Activated naive CD8-positive, alpha-beta T cell treated with anti-CD3 and anti-CD28 coated beads, Interleukin-2, amount 10 ng/mL, durations not matched to agents 7 days and 5 days (primary cell): ENCODE measurements at regions not wholly inside any gene's neighbourhood (a gene's known extent, or its start where the extent isn't known, plus 50 kb on each side); places are given as distances from the start of the nearest gene placed in this dataset.
"Not testable (repeated sequence)": the region's sequence is repeated elsewhere in the genome, so short reads cannot be mapped to it uniquely, and the experiment has no call there.

ENCODE experiments used
- ATAC-seq: fragments of 150-1000 bp; cut with Tn5 transposase; one replicate; pipeline ENCODE4 v1.10.0; 2021; ENCODE audit warnings: low read depth, moderate library complexity
- POLR2A ChIA-PET: fragments of 350-600 bp; sonication (Branson Sonifier 250); formaldehyde crosslinking; loops from one replicate; lab custom pipeline; 2021; ENCODE audit warnings: antibody characterized with exemption; lab: Charles Lee
- DNase-seq: peaks from one replicate; pipeline ENCODE4 v3.0.0; 2021
- H3K27ac Mint-ChIP-seq: one replicate; pipeline ENCODE4 v1.8.0; 2022; ENCODE audit warnings: mild to moderate bottlenecking, mixed read lengths
- H3K27me3 Mint-ChIP-seq: one replicate; pipeline ENCODE4 v1.8.0; 2022; ENCODE audit warnings: mild to moderate bottlenecking, moderate library complexity, mixed read lengths
- H3K36me3 Mint-ChIP-seq: one replicate; pipeline ENCODE4 v1.8.0; 2021; ENCODE audit warnings: mild to moderate bottlenecking, mixed read lengths
- H3K4me1 Mint-ChIP-seq: one replicate; pipeline ENCODE4 v1.8.0; 2021; ENCODE audit warnings: mixed read lengths
- H3K4me3 Mint-ChIP-seq: one replicate; pipeline ENCODE4 v1.8.0; 2022; ENCODE audit warnings: mild to moderate bottlenecking, moderate library complexity, mixed read lengths
- H3K9me3 Mint-ChIP-seq: one replicate; pipeline ENCODE4 v1.8.0; 2021; ENCODE audit warnings: mixed read lengths

- Mint-ChIP-seq H3K36me3 (no peaks in the 10 kb centered on the region), H3K27ac (no peak overlapping the region)
These were observed 467.3 kb downstream of the IRS2 start for GRCh38 chr13:109318945-109319590.

GRCh38 chr13:109315481-109315880 lies 470.9 kb downstream of the IRS2 start:
- POLR2A ChIA-PET = no interaction called here
- H3K4me3 Mint-ChIP-seq = no peak overlapping the region
- no peak overlapping the region for H3K27ac Mint-ChIP-seq
- ATAC-seq = no peak
- no peak for DNase-seq
- H3K27me3 Mint-ChIP-seq = peaks cover 2% of the 10 kb centered on the region
- peaks cover 3% of the 10 kb centered on the region for H3K9me3 Mint-ChIP-seq
- no peaks in the 10 kb centered on the region for H3K4me1 Mint-ChIP-seq
- H3K36me3 Mint-ChIP-seq = no peaks in the 10 kb centered on the region

More at GRCh38 chr13:109318945-109319590, 467.3 kb downstream of the IRS2 start:
- Mint-ChIP-seq H3K4me1 (no peaks in the 10 kb centered on the region), H3K4me3 (no peak overlapping the region), H3K27me3 (peaks cover 2% of the 10 kb centered on the region), H3K9me3 (peaks cover 3% of the 10 kb centered on the region)
- POLR2A ChIA-PET = no interaction called here
- ATAC-seq = no peak
- no peak for DNase-seq

GRCh38 chr13:109314101-109314500 lies 472.3 kb downstream of the IRS2 start:
- Mint-ChIP-seq H3K27ac (no peak overlapping the region), H3K4me3 (no peak overlapping the region), H3K9me3 (peaks cover 3% of the 10 kb centered on the region), H3K27me3 (no peaks in the 10 kb centered on the region), H3K4me1 (no peaks in the 10 kb centered on the region), H3K36me3 (no peaks in the 10 kb centered on the region)
- no peak for DNase-seq
- ATAC-seq = no peak
- POLR2A ChIA-PET = no interaction called here

GRCh38 chr13:109312399-109312798 lies 474.0 kb downstream of the IRS2 start:
- H3K4me1 Mint-ChIP-seq = no peaks in the 10 kb centered on the region
- H3K27me3 Mint-ChIP-seq = no peaks in the 10 kb centered on the region
- no peak overlapping the region for H3K4me3 Mint-ChIP-seq
- H3K27ac Mint-ChIP-seq = no peak overlapping the region
- H3K9me3 Mint-ChIP-seq = no peaks in the 10 kb centered on the region
- ATAC-seq (no peak), DNase-seq (no peak)
- H3K36me3 Mint-ChIP-seq = no peaks in the 10 kb centered on the region
- POLR2A ChIA-PET = no interaction called here

- H3K4me1 Mint-ChIP-seq, DNase-seq, H3K27me3 Mint-ChIP-seq, POLR2A ChIA-PET, ATAC-seq, H3K4me3 Mint-ChIP-seq, H3K36me3 Mint-ChIP-seq, H3K9me3 Mint-ChIP-seq, H3K27ac Mint-ChIP-seq: not testable (repeated sequence)
These were observed 474.9 kb downstream of the IRS2 start for GRCh38 chr13:109311431-109311976.

- Mint-ChIP-seq H3K4me1 (no peaks in the 10 kb centered on the region), H3K4me3 (no peak overlapping the region), H3K9me3 (no peaks in the 10 kb centered on the region), H3K27ac (no peak overlapping the region), H3K36me3 (no peaks in the 10 kb centered on the region), H3K27me3 (no peaks in the 10 kb centered on the region)
- ATAC-seq = no peak
- POLR2A ChIA-PET = no interaction called here
- no peak for DNase-seq
These were observed 476.6 kb downstream of the IRS2 start for GRCh38 chr13:109309625-109310363.

- H3K4me3 Mint-ChIP-seq = no peak overlapping the region
- ATAC-seq = no peak
- H3K27me3 Mint-ChIP-seq = peaks cover 2% of the 10 kb centered on the region
- no peak overlapping the region for H3K27ac Mint-ChIP-seq
- H3K4me1 Mint-ChIP-seq = no peaks in the 10 kb centered on the region
- POLR2A ChIA-PET = no interaction called here
- no peak for DNase-seq
- no peaks in the 10 kb centered on the region for H3K9me3 Mint-ChIP-seq
- no peaks in the 10 kb centered on the region for H3K36me3 Mint-ChIP-seq
These were observed 479.4 kb downstream of the IRS2 start for GRCh38 chr13:109307027-109307426.

GRCh38 chr13:109301726-109302125 lies 484.7 kb downstream of the IRS2 start:
- Mint-ChIP-seq H3K36me3 (no peaks in the 10 kb centered on the region), H3K4me1 (no peaks in the 10 kb centered on the region), H3K9me3 (no peaks in the 10 kb centered on the region), H3K27ac (no peak overlapping the region), H3K4me3 (no peak overlapping the region), H3K27me3 (peaks cover 6% of the 10 kb centered on the region)
- ATAC-seq (no peak), DNase-seq (no peak)
- POLR2A ChIA-PET = no interaction called here

- no peaks in the 10 kb centered on the region for H3K36me3 Mint-ChIP-seq
- H3K4me1 Mint-ChIP-seq = no peaks in the 10 kb centered on the region
- DNase-seq = no peak
- ATAC-seq = no peak
- H3K27ac Mint-ChIP-seq = no peak overlapping the region
- peaks cover 6% of the 10 kb centered on the region for H3K27me3 Mint-ChIP-seq
- H3K9me3 Mint-ChIP-seq = no peaks in the 10 kb centered on the region
- POLR2A ChIA-PET = no interaction called here
- no peak overlapping the region for H3K4me3 Mint-ChIP-seq
These were observed 485.1 kb downstream of the IRS2 start for GRCh38 chr13:109301276-109301675.

GRCh38 chr13:109297628-109298027 lies 488.8 kb downstream of the IRS2 start:
- no peak overlapping the region for H3K4me3 Mint-ChIP-seq
- ATAC-seq (no peak), DNase-seq (no peak)
- H3K27ac Mint-ChIP-seq = no peak overlapping the region
- peaks cover 2% of the 10 kb centered on the region for H3K9me3 Mint-ChIP-seq
- no peaks in the 10 kb centered on the region for H3K36me3 Mint-ChIP-seq
- no peaks in the 10 kb centered on the region for H3K4me1 Mint-ChIP-seq
- POLR2A ChIA-PET = no interaction called here
- peaks cover 4% of the 10 kb centered on the region for H3K27me3 Mint-ChIP-seq

- POLR2A ChIA-PET = no interaction called here
- Mint-ChIP-seq H3K27me3 (no peaks in the 10 kb centered on the region), H3K9me3 (peaks cover 2% of the 10 kb centered on the region), H3K27ac (no peak overlapping the region), H3K4me3 (no peak overlapping the region), H3K4me1 (no peaks in the 10 kb centered on the region), H3K36me3 (no peaks in the 10 kb centered on the region)
- no peak for ATAC-seq
- DNase-seq = no peak
These were observed 493.2 kb downstream of the IRS2 start for GRCh38 chr13:109293166-109293565.

- Mint-ChIP-seq H3K27me3 (no peaks in the 10 kb centered on the region), H3K27ac (no peak overlapping the region), H3K4me3 (no peak overlapping the region), H3K4me1 (no peaks in the 10 kb centered on the region), H3K36me3 (no peaks in the 10 kb centered on the region), H3K9me3 (no peaks in the 10 kb centered on the region)
- DNase-seq (no peak), ATAC-seq (no peak)
- POLR2A ChIA-PET = no interaction called here
These were observed 498.2 kb downstream of the IRS2 start for GRCh38 chr13:109288151-109288709.

GRCh38 chr13:109287553-109287952 lies 498.8 kb downstream of the IRS2 start:
- POLR2A ChIA-PET = no interaction called here
- Mint-ChIP-seq H3K36me3 (no peaks in the 10 kb centered on the region), H3K4me3 (no peak overlapping the region), H3K27me3 (no peaks in the 10 kb centered on the region), H3K9me3 (no peaks in the 10 kb centered on the region), H3K4me1 (no peaks in the 10 kb centered on the region), H3K27ac (no peak overlapping the region)
- DNase-seq (no peak), ATAC-seq (no peak)

- no peaks in the 10 kb centered on the region for H3K27me3 Mint-ChIP-seq
These were observed 500.8 kb downstream of the IRS2 start for GRCh38 chr13:109285586-109285985.

More at GRCh38 chr13:109285586-109285985, 500.8 kb downstream of the IRS2 start:
- H3K9me3 Mint-ChIP-seq = no peaks in the 10 kb centered on the region
- H3K36me3 Mint-ChIP-seq = no peaks in the 10 kb centered on the region
- POLR2A ChIA-PET = no interaction called here
- ATAC-seq = no peak
- no peak for DNase-seq
- H3K4me1 Mint-ChIP-seq = no peaks in the 10 kb centered on the region
- no peak overlapping the region for H3K4me3 Mint-ChIP-seq
- no peak overlapping the region for H3K27ac Mint-ChIP-seq
